ENCODE measurements at regions not wholly inside any gene's neighbourhood (a gene's known extent, or its start where the extent isn't known, plus 50 kb on each side); places are given as distances from the start of the nearest gene placed in this dataset.

DNA sequence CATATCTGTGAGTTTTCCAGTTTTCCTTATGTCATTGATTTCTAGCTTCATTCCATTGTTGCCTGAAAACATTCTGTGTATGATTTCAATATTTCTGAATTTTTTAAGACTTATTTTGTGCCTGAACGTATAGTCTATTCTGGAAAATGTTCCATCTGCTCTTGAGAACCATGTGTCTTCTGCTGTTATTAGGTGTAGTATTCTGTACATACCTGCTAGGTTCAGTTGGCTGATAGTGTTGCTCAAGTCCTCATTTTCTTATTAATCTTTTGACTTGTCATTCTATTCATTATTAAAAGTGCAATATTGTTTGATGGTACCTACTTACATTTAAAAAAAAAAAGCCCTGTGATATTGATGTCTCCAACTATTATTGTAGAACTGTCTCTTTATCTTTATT lies 869.8 kb upstream of the MAN1A1 start:
- DNase-seq (ENCODE audit: low spot score), result no peak

DNA sequence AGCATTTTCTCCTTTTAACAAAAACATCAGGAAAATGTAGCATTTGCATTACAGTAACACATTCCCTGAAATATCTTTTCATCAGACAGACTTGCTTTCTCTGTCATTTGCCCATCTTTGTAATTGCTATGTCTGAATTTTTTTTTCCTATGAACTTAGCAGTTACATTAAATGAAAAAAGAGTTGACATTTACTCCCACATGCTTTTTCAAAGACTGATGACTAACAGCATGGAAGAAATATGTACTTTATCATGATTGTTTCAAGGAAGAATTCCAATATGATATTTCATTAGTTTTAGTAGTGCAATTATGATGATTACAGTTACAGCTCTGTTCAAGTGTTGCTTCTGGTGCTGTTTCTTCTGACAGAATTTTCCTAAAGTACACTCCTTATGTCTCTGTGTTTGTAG lies 864.5 kb upstream of the MAN1A1 start:
- DNase-seq (ENCODE audit: low spot score), result no peak

DNA sequence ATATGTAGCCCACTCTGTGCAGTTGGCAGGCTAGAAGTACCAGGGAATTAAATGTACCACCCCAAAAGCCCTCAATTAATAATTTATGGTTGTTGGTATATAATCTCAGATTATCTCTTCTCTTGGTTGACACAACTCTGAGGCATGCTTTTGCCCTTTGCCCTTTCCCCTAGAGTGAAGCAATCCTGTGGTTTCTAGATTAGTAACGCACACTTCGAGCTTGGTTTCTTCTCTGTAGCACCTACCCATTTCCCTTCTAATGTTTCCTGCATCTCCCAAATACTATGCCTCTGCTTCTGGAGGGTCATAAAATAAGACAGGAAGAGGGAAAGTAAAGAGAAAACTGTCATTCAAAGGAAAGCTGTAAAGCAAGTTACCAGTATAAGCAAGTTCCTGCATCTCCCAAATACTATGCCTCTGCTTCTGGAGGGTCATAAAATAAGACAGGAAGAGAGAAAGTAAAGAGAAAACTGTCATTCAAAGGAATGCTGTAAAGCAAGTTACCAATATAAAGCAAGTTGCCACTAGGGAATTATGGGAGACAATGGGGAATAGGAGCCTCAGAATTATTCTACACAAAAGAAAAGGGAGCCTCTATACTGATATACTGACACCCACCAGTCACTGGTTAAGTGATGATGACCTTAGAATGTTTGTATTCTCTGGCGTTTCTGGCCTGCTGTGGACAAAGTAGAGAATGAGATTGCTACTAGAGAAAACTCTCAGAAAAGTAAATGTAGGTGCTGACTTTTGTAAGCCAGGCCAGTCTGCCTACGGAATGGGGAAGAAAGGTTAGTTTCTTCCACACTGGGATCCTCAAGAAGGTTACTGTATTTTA lies 862.6 kb upstream of the MAN1A1 start:
- DNase-seq (ENCODE audit: low spot score), result no peak

DNA sequence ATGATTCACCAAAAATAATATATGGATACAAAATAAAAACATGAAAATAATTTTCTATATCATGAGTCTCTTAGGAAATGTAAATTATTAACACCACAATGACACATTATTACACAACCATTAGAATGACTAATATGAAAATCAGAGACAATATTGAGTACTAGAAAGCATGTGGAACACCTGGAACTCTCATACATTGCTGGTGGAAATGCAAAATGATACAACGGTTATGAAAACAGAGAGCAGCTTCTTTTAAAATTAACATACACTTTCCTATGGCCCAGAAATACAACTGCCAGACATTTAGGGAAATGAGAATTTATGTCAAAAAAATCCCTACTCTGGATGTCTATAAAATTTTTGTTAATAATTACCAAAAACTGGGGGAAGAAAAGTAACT lies 853.3 kb upstream of the MAN1A1 start:
- DNase-seq (ENCODE audit: low spot score), result no peak

DNA sequence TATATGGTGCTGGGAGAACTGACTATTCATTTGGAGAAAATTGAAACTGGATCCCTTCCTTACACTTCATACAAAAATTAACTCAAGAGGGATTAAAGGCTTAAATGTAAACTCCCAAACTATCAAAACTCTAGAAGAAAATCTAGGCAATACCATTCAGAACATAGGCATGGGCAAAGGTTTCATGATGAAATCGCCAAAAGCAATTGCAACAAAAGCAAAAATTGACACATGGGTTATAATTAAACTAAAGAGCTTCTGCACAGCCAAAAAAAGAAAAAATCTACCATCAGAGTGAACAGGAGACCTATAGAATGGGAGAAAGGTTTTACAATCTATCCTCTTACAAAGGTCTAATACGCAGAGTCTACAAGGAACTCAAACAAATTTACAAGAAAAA lies 851.3 kb upstream of the MAN1A1 start:
- DNase-seq (ENCODE audit: low spot score), result no peak

DNA sequence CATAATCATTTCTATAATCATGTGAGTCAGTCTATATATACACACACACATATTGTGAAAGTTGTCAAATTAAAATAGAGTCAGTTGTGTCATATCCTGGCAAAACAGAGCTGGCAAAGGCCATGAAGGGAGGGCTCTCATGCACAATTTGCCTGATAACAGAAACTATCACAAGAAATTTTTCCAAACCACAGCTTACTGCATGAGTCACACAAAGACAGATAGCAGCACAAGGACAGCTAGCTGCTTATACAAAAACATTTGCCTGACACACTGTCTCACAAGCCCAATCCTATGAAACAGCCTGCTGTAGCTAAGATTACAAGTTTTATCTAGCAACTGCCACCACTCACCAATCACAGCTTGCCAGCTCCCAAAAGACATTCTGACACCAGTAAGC lies 848.5 kb upstream of the MAN1A1 start:
- DNase-seq (ENCODE audit: low spot score), result no peak

DNA sequence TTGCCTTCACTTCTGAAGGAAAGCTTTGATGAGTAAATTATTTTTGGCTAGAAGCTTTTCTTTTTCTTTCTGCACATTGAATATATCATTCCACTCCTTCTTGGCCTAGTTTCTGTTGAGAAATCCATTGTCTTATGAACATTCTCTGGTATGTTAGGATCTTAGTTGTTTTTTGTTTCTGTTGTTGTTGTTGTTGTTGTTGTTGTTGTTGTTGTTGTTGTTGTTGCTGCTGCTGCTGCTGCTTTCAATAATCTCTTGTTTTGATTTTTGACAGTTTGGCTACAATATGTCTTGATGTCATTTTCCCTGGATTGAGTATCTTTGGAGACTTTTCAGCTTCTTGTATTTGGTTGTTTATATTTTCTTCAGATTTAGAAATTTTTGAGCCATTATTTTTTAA lies 836.5 kb upstream of the MAN1A1 start:
- DNase-seq (ENCODE audit: low spot score), result no peak

DNA sequence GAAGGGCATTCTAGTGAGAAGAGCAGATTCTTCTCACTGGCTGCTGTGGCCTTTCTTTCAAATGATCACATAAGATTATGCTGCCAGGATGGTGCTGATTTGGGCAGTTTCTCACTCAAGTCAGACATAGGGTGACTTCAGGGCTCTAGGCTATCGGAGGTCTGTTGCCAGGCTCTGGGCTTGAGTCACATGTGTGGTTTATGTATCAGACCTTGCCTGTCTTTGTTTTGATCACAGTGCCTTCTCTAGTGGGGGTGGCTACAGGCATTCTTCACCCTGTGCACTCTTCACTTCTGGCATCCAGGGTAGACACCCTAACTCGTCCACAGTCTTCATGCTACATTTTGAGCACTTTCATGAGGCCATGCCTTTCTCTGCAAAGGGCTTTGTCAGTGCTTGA lies 823.7 kb upstream of the MAN1A1 start:
- no peak for DNase-seq (ENCODE audit: low spot score)

DNA sequence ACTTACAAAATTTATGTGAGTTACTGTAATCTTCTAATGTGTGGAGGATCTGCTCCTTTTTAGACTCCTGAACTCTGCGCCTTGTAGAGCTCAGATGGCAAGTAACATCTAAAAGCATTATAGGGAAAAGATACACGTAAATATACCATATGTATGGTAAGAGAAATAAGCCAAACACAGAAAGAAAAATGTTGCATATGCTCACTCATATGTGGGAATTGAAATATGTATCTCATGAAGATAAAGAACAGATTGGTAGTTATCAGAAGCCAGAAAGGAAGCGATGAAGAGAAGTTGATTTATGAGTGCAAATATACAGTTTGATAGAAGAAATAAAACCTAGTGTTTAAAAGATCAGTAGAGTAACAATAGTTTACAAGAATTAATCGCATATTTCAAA lies 815.0 kb upstream of the MAN1A1 start:
- DNase-seq (ENCODE audit: low spot score), result no peak

DNA sequence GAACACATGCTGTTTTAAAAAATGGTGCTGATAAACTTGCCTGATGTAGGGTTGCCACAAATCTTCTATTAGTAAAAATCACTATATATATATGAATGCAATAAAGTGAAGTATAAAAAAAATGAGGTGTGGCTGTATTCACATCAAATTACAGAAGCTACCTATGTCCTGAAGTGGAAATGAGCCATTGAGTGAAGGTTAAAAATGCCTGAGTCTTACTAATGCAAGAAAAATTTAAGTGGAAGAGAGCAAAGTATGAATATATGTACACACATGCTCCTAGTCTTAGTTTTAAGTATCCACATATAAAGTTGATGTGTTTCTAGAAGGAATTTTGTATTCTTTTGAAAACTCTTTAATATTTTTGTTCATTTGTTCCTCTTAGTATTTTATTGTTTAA lies 808.3 kb upstream of the MAN1A1 start:
- no peak for DNase-seq (ENCODE audit: low spot score)

DNA sequence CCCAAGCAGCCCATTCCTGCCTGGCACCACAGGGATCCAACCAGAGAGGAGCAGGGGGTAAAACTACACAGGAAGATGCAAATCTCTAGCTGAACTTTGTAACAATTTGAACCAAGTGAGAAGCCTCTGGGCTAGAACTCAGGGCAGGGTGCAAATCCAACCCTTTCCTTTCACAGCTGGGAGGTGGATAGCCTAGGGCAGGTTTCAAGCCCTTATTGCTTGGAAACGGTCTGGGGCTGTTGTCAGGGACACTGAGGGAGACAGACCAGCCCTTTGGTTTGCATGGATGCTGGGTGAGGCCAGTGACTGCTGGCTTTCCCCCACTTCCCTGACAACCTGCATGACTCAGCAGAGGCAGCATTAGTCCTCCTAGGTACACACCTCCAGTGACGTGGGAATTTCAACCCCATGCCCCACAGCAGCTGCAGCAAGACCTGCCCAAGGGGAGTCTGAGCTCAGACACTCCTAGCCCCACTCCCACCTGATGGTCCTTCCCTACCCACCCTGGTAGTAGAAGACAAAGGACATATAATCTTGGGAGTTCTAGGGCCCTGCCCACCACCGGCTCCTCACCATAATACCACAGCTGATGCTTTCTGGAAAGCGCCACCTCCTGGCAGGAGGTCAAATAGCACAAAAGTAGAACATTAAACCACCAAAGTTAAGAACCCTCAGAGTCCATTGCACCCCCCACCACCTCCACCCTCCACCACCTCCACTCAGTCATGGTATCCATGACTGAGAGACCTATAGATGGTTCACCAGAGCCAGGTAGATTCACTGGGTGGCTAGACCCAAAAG lies 797.7 kb upstream of the MAN1A1 start:
- DNase-seq (ENCODE audit: low spot score), result no peak

DNA sequence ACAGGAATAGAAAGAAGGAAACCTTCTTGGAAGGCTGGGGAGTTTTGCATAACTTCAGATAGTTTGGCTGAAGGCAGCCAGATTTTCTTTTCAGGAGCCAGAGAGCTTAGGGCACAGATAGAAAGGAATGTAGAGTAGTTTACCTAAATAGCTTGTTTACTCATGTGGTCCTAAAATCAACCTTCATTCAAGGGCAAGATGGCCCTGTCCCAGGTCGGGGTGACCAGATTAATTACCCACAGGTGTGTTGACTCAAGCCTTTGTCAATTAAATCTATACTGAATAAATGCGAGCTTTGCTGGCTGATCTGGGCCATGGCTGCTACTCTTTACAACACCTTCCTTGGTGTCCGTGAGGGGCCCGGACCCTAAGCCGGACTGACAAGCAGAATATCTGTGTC lies 792.0 kb upstream of the MAN1A1 start:
- DNase-seq (ENCODE audit: low spot score), result no peak

DNA sequence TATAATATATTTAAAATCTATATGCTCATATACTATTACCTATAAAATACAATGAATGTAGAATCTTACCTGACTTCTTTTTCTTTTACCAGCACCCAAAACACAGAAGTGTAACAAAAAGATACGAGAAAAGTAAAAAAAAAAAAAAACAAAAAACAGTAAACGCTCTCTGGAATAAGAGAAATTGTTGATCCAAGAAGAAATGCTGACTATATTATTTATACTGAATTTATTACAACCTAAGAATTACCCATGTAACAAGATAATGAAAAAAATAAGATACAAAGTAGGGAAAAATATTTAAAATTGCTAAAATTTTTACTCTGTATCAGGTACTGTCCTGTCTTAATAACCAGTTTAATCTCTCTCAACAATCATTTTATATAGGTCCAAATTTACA lies 787.9 kb upstream of the MAN1A1 start:
- DNase-seq (ENCODE audit: low spot score), result no peak

DNA sequence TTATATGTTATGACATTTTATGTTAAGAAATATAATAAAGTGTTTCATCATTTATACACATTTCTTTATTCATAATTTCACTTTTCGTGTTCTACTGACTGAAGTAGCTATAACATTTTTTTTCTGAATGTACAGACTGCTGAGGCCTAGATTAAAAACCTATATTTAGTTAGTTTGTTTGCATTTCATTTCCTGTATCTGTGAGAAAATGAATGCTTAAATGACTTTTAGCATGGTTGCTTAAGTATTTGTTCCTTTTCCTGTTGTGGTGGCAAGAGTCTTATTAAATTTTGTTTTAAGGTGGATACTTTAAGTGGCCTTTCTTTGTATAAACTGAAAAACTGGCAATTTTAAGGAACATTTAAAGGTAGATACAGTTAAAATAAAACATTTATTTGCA lies 779.7 kb upstream of the MAN1A1 start:
- DNase-seq (ENCODE audit: low spot score), result peak; percentile 5

DNA sequence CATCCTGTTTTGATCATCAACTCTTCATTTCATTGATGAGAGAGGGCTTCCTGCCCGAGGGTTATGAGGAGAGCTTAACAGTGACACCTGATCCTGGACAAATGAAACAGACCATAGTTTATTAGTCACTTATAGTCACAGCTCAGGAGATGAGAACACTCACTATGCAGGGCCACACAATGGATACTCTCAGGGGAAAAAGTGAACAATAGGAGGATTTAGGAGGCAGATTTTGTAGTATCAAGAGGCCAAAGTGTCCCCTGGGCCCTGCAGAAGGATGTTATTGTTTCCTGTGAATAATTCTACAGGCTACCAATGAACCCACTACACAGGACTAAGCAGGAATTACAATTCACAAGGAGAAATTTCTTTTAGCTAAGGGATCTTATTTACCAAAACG lies 772.8 kb upstream of the MAN1A1 start:
- no peak for DNase-seq (ENCODE audit: low spot score)

DNA sequence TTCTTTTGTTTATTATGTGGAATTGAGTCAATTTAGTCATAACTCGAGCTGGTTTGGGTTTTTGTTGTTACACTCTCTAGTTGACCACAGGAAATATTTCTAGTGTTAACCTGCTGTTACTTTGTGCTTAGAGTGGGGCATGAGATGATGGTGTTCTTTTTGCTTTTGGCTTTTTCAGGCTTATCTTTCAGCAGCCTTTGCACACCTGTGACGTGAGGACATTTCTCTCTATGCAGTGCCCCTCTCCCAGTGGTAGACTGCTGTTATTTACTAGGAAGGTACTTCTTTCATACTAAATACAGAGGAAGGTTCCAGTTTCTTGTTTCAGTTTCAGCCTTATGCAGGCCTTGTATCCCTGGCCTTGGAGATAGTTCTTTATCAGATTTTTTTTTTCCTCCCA lies 766.8 kb upstream of the MAN1A1 start:
- no peak for DNase-seq (ENCODE audit: low spot score)

DNA sequence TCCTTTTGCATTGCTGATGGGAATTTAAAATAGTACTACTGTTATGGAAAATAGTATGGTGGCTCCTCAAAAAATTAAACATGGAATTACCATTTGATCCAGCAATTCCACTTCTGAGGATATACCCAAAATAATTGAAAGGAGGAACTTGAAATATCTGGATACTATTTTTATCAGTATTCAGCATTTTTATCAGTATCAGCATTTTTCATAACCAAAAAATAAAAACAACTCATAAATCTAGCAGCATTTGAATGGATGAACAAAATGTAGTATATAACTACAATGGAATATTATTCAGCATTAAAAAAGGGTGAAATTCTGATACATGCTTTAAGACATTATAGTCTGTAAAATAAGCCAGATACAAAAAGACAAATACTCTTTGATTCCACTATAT lies 763.4 kb upstream of the MAN1A1 start:
- DNase-seq (ENCODE audit: low spot score), result no peak

DNA sequence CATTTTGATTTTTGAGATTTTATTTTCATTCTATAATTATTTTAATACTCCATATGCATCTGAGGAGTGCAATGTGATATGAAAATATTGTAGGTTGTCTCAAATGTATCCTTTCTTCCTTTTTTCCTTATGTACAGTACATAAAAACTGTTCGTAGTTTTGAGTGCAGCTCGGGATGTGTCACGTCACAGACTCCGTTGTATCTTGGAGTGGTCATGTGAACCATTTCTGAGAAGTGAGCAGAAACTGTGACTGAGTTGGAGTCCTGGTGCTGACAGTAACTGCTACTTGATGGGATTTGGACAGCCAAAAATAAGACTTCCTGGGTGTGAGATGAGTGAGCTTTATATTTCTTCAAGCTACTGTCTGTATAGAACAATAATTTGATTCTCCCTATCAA lies 761.4 kb upstream of the MAN1A1 start:
- no peak for DNase-seq (ENCODE audit: low spot score)

DNA sequence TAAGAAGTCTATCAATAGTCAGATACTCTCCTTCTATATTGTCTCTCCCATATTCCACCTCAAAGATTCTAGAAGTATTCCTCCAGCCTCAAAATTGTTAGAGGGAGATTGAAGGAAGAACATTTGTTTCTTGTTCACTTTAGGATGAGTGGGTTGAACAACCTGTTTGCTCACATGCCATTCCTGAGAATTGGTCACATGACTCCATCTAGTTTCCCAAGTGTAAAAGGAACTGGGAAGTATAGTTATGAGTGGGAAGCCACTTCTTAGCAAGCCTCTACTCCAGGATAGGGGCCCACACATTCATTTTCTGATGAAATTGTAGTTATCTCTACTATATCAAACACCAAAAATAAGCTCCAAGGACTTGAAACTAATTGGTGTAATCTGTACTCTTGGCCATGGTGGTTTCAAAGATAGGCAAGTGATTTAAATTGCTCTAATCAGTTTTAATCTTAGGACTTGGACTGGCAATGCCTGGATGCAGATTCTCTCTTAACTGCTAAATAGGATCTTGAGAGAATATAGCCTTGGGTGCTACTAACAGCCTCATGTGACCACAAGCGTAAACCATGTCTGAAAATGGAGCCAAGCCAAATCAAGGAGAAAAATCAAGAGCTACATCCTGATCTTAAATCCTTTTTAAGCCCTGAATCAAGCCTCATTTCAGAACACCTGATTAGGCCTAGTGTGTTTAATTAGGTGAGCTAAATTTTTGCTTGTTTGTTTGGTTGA lies 758.7 kb upstream of the MAN1A1 start:
- no peak for DNase-seq (ENCODE audit: low spot score)

DNA sequence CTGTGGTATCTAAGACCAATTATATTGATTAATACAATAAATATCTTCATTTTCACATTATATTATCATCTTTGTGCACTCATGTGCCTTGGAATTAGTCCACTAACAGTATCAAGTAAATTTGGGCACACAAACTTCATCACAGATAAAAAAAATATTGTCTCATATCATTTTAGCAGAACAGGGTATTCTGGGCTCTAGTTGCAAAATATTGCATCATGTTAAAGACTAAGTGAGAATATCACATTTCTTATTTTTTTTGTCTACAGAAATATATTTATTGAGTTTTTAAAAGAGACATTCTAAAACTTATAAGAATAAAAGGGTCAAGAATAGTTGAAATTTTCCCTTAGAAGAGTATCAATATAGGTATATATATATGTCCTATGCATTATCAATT lies 754.1 kb upstream of the MAN1A1 start:
- DNase-seq (ENCODE audit: low spot score), result no peak

DNA sequence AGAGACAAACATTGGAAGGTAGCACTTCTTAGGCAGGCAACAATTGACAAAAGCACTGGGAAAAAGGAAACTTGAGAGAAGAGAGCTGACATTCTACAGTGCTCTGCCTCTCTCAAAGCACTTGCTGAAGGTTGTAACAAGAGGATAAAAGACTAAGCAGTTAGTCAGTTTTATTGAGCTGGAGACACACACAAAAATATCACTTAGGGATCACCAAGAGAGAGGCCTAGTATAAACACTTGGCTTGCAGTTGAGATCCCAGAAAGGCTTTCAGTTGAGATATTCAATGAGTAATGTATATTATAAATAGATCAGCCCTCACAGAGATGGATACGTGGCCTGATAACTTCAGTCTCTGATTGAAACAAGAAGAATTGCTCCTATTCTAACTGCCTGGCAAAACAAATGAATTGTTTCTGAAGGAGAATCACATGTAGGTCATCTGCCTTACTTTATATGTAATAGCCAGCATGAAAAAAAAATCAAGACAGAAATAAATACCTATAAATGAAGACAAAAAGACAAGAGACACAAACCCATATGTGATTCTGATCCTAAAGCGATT lies 747.2 kb upstream of the MAN1A1 start:
- DNase-seq (ENCODE audit: low spot score), result no peak

DNA sequence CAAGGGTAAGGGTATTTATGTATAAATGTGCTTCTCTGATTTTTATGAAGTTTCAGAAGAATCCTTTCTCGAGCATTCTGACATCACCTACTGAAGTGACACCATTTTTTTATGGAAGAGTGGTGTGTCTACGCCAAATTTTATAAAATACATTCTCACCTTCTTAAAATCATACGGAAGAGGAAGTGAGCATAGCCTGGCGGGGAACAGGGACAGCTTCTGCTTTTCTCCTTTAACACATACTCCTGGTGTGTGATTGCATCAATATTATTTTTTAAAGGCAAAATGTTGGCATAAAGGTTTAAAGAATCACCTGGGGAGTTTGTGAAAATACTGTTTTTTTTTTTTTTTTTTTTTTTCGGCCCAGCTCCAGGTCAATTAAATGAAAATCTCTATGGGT lies 733.6 kb upstream of the MAN1A1 start:
- no peak for DNase-seq (ENCODE audit: low spot score)

DNA sequence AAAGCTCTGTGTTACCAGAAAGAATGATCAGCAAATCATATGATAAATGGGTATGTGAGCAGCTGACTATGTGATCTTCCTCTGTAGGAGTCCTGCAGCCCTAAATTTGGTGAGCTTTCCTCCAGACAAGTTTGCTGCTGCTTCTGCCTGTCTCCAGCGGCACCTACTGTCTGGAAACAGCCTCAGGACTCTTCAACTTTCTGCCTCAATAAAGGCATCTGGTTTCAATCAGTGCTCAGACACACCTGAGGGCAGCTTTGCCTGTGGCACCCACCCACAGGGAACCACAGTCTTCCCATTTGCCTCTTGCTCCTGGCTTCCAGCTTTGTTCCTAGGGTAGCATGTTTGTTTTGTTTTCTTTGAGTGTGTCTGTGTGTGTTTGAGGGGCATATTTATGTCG lies 727.9 kb upstream of the MAN1A1 start:
- no peak for DNase-seq (ENCODE audit: low spot score)

All from germinal center (tissue), 1 donor.